GM12874 (cell line): ENCODE measurements at regions not wholly inside any gene's neighbourhood (a gene's known extent, or its start where the extent isn't known, plus 50 kb on each side); places are given as distances from the start of the nearest gene placed in this dataset.

Source experiments
- TF ChIP-seq, protein P1 (sequence below): IDR thresholded peaks from 2 replicates; pipeline ENCODE4 v1.5.1; 2011; ENCODE audit warnings: low read depth, mild to moderate bottlenecking, control low read depth, low read length, moderate library complexity; ENCODE audit not compliant: insufficient read depth

DNA sequence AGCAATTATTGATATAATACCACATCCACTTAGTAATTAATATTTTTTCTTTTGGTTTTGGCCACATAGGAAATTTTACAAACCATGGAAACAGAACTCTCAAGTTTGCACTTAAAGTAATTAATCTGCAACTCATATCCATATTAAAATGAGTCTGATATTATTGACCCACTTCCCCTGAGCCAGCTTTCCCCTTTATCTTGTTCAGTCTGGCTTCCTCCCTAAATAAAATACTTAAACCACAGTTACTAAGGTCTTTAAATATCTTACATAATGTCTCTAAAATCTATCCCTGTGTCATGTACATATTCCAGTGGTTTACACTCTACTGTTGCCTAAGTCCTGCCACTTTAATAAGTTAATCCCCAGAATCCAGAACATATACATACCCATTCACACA, 564.9 kb upstream of the FSHR start:
- TF ChIP-seq, protein P1, sequence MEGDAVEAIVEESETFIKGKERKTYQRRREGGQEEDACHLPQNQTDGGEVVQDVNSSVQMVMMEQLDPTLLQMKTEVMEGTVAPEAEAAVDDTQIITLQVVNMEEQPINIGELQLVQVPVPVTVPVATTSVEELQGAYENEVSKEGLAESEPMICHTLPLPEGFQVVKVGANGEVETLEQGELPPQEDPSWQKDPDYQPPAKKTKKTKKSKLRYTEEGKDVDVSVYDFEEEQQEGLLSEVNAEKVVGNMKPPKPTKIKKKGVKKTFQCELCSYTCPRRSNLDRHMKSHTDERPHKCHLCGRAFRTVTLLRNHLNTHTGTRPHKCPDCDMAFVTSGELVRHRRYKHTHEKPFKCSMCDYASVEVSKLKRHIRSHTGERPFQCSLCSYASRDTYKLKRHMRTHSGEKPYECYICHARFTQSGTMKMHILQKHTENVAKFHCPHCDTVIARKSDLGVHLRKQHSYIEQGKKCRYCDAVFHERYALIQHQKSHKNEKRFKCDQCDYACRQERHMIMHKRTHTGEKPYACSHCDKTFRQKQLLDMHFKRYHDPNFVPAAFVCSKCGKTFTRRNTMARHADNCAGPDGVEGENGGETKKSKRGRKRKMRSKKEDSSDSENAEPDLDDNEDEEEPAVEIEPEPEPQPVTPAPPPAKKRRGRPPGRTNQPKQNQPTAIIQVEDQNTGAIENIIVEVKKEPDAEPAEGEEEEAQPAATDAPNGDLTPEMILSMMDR = no peak

DNA sequence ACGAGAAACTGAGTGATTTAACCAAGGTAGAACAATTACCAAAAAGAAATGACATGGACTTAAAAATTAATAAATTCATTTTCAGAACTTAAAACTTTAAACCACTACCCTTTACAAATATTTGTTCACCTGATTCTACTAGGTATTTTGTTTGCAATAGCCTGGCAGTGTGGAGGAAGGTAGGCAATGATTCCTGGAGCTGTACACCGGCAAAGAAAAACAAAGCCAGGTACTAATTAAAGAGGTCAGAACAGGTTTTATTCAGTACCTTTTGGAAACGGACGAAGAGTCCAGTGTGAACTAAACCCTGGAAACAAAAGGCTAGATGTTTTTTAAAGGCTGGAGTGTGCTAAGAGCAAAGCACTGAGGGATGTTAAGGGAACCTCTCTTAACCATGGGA, 561.3 kb upstream of the FSHR start:
- TF ChIP-seq, protein P1 = no peak

DNA sequence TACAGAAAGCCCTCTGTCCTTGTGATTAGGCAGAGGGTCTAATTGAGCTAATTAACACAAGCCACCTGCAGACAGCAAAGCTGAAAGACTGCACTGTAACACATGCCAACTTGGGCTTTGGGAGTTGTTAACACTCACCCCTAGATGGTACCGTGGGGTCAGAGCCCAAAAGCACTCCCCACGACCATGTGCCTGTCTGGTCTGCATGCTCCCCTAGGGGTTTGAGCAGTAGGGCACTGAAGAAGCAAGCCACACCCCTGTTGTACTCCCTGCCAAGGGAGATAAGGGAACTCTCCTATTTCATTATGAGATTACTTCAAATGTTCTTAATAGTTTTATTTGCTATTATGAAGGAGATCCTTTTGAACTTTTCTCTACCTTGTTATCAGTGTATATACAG, 560.1 kb upstream of the FSHR start:
- TF ChIP-seq, protein P1 = no peak

DNA sequence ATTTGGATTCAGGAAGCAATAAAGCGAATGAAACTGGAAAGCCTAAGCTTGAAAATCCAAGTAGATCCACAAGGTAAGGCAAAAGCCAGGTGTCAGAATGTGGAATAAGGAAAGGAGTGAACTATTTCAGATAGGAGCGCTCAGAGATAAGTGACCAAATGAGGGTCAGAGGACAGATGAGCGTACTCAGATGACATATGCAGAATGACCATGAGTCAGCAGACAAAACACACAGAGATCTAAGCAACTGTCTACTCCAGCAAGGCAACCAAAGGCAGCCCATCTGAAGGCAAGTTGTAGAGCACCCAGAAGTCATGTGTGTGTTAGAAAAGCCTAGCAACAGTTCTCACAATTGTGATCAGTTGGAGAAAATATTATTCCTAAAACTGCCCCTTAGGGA, 548.4 kb upstream of the FSHR start:
- TF ChIP-seq, protein P1 = no peak

DNA sequence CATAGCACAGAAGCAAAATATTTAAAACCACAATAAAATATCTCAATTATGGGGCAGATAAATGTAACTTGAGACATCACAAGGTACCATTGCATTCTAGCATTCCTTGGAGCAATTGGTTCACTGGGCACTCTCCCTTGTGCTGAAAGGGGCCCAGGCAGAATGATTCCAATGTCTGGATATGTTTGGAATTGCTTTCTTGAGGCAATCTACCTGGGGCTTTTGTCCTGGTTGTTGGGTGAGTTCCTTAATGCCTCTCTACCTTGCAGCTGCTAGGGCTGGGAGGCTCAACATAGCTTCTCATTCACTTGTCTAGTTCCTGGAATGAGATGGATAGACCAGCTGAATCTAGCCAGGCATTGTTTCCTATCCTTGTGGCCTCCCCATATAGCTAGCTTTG, 539.6 kb upstream of the FSHR start:
- TF ChIP-seq, protein P1 = no peak

DNA sequence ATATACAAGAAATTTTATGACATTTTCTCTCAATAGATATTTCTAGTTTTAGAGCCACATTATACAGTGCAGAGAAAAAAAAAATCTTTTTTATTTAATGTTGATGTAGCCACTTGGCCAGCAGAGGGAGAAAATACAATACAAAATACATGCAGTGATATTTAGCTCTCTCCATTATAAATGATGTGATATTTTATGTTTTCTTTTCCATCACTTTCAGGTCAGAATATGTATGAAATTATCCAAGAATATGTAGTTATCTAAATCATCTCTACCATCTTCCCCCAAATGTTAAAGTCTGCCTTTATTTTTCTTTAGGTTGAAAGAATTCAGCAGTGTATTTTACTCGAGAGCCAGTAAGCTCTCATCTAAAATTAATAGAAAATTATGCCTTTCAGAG, 533.6 kb upstream of the FSHR start:
- TF ChIP-seq, protein P1 = no peak

DNA sequence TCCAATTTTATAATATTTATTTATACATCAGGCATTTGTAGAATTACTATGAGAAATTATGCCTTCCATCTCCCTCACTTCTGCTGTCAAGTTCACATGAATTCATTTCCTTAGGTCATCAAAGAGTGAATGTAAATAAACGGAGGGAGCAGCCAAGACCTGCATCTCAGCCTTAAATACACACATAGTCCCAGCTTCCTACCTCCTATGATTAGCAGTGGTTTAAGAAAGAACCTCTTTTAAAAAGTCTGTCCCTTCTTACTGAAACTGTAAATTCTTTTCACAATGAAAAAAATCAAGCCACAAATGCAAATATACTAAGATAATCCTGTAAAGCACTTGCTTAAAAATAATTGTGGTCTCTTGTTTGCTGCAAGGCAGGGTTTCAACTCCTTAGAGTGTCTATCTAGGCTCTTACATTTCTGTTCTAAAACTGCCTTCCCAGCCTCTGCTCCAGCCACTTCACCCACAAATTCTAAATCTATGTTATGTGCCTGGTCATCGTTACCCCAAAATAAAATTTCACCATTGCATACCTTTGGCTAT, 532.7 kb upstream of the FSHR start:
- TF ChIP-seq, protein P1 = no peak
